ENCODE measurements at regions not wholly inside any gene's neighbourhood (a gene's known extent, or its start where the extent isn't known, plus 50 kb on each side); places are given as distances from the start of the nearest gene placed in this dataset.

- TF ChIP-seq POLR2A (IDR thresholded peaks at IDR 0.05; ENCODE audit: low read length) (no peak), GATA1 (IDR thresholded peaks at IDR 0.05; ENCODE audit: low read depth, low read length) (no peak)
Measured at GRCh38 chr3:34919025-34919424, 720.3 kb upstream of the ARPP21 start.
